Heart left ventricle (tissue), 13 donors: ENCODE measurements at regions not wholly inside any gene's neighbourhood (a gene's known extent, or its start where the extent isn't known, plus 50 kb on each side); places are given as distances from the start of the nearest gene placed in this dataset.

ENCODE experiments used
- CTCF ChIP-seq, 12 donors: fragments of 200-600 bp; sonication (generic) in 4 of 12; IDR thresholded peaks; one replicate each; pipeline versions ENCODE4 v1.5.0 to v1.8.0; 2018 to 2022; ENCODE audit warnings: antibody characterized with exemption in 12 of 12, mild to moderate bottlenecking in 5 of 12
- POLR2A ChIP-seq, 2 donors: fragments of 450-650 bp; IDR thresholded peaks; one replicate each; pipeline ENCODE4 v1.6.1; 2017; ENCODE audit warnings: antibody characterized with exemption in 2 of 2, mild to moderate bottlenecking in 2 of 2, moderate library complexity in 2 of 2
- donor health status: ischemic (EF 13 %, LVEDD 7.1; RV severe dilation, severe dysfunction).
- donor health status: DM: no; HTN: yes; CAD: no.
- donor health status: DM: no; HTN: no; CAD: no.
- donor health status: ischemic (EF 25% LVEDD 6.9; RV normal size, moderate dysfunction).
- donor health status: ischemic (EF 25% LVEDD 5.7; RV mildly dilated, moderate dysfunction).
- donor health status: ischemic (EF 35%, LVEDD 5.7; RV mildly dilated, moderate dysfunction).
- donor health status: nonischemic (EF 11% LVEDD 7.7; RV severe dilation, severe dysfunction).
- donor health status: DM: yes; HTN: yes; CAD: no.
- donor health status: PGD.
- donor health status: ischemic (EF 29% LVEDD 5.4; RV normal size, mild dysfunction).
- donor health status: nonischemic (EF 23%, LVEDD 6.1; RV moderate dilation, normal function).

DNA sequence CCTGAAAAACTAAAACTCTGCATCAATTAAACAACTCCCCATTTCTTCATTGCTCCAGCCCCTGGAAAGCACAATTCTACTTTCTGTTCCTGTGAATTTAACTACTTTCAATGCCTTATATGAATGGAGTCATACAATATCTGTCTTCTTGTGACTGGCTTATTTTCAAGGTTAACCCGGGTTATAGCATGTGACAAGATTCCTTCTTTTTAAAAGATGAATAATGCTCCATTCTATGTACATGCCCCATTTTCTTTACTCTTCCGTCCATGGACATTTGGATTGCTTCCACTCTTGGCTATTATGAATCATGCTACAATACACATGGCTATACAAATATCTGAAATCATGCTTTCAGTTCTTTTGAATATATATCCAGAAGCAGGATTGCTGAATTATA lies 334.9 kb upstream of the ID4 start:
- TF ChIP-seq POLR2A (IDR thresholded peaks at IDR 0.05) (no peak), CTCF (IDR thresholded peaks at IDR 0.05) (no peak)
